ENCODE measurements at regions not wholly inside any gene's neighbourhood (a gene's known extent, or its start where the extent isn't known, plus 50 kb on each side); places are given as distances from the start of the nearest gene placed in this dataset.

GRCh38 chr11:116658876-116659535 lies 113.8 kb downstream of the BUD13 start:
- TF ChIP-seq CTCF (IDR thresholded peaks at IDR 0.05; ENCODE audit: low read depth, low read length): no peak
- no peak for TF ChIP-seq EZH2phosphoT487 (IDR thresholded peaks at IDR 0.05; ENCODE audit: low read depth)

Data from OCI-LY3 (cell line).